SU-DHL-6 (cell line): ENCODE measurements at regions not wholly inside any gene's neighbourhood (a gene's known extent, or its start where the extent isn't known, plus 50 kb on each side); places are given as distances from the start of the nearest gene placed in this dataset.

Source experiments
- H2AFZ ChIP-seq: fragments of 200-600 bp; sonication (generic); 2 replicates; pipeline ENCODE4 v1.6.1; 2014; ENCODE audit warnings: low read depth, mild to moderate bottlenecking, moderate library complexity, mixed read lengths, antibody characterized with exemption, low read length; ENCODE audit not compliant: severe bottlenecking
- H3F3A ChIP-seq: fragments of 200-600 bp; shearing (Covaris generic); 2 replicates; pipeline ENCODE4 v1.6.0; 2016; ENCODE audit warnings: antibody characterized with exemption, mild to moderate bottlenecking; ENCODE audit not compliant: insufficient read depth
- H3K27ac ChIP-seq: fragments of 200-600 bp; sonication (generic); 2 replicates; pipeline ENCODE4 v1.5.1; 2016; ENCODE audit warnings: low read depth, mild to moderate bottlenecking, low read length, moderate library complexity, mixed read lengths
- H3K27me3 ChIP-seq: fragments of 200-600 bp; sonication (generic), shearing (Covaris generic); 2 replicates; pipeline ENCODE4 v1.6.0; 2014; ENCODE audit warnings: mild to moderate bottlenecking, low read length
- H3K36me3 ChIP-seq: fragments of 200-600 bp; sonication (generic); 2 replicates; pipeline ENCODE4 v1.6.1; 2014; ENCODE audit warnings: mild to moderate bottlenecking, low read length, mixed read lengths
- H3K4me2 ChIP-seq: fragments of 300-600, 200-600 bp; shearing (Covaris generic), sonication (generic); 2 replicates; pipeline ENCODE4 v1.6.0; 2014; ENCODE audit warnings: low read length, low read depth, mild to moderate bottlenecking; ENCODE audit not compliant: poor library complexity, severe bottlenecking
- H3K4me3 ChIP-seq: fragments of 200-600 bp; sonication (generic); 2 replicates; pipeline ENCODE4 v1.5.1; 2014; ENCODE audit warnings: antibody characterized with exemption, low read length, mild to moderate bottlenecking, mixed read lengths; ENCODE audit not compliant: insufficient read depth, poor library complexity, severe bottlenecking
- H3K79me2 ChIP-seq: fragments of 200-600 bp; sonication (generic); 2 replicates; pipeline ENCODE4 v1.6.1; 2014; ENCODE audit warnings: mild to moderate bottlenecking, low read length, moderate library complexity; ENCODE audit not compliant: insufficient read depth
- H3K9ac ChIP-seq: fragments of 200-600 bp; sonication (generic); 2 replicates; pipeline ENCODE4 v1.7.0; 2014; ENCODE audit warnings: mild to moderate bottlenecking, low read length
- H3K9me2 ChIP-seq: fragments of 200-600 bp; sonication (generic); replicated peaks from 2 replicates; pipeline ENCODE4 v1.6.1; 2014; ENCODE audit warnings: low read length; ENCODE audit not compliant: insufficient read depth
- H3K9me3 ChIP-seq: fragments of 200-600 bp; sonication (generic); 2 replicates; pipeline ENCODE4 v1.6.1; 2014; ENCODE audit warnings: low read length, mixed read lengths; ENCODE audit not compliant: insufficient read depth
- H4K20me1 ChIP-seq: fragments of 200-600 bp; sonication (generic); 2 replicates; pipeline ENCODE4 v1.6.1; 2014; ENCODE audit warnings: low read depth, mild to moderate bottlenecking, antibody characterized with exemption, low read length, moderate library complexity, mixed read lengths
- CTCF ChIP-seq: fragments of 200-600 bp; sonication (generic); IDR thresholded peaks from one replicate; pipeline ENCODE4 v1.5.1; 2017; ENCODE audit warnings: antibody characterized with exemption, mild to moderate bottlenecking, low read length, moderate library complexity; ENCODE audit not compliant: insufficient read depth, poor library complexity, severe bottlenecking
- EZH2phosphoT487 ChIP-seq: fragments of 200-600 bp; sonication (generic), shearing (Covaris generic); conservative IDR thresholded peaks from 2 replicates; pipeline ENCODE4 v1.6.1; 2018; ENCODE audit warnings: mild to moderate bottlenecking, antibody characterized with exemption, low read length, moderate library complexity, mixed read lengths

- Histone ChIP-seq H3K27me3 (no peaks in the 10 kb centered on the region), H3K9me3 (no peaks in the 10 kb centered on the region), H2AFZ (no peak overlapping the region), H3K4me3 (no peak overlapping the region), H3K79me2 (no peaks in the 10 kb centered on the region), H3K9ac (no peak overlapping the region), H3K4me2 (no peak overlapping the region), H4K20me1 (no peaks in the 10 kb centered on the region), H3K36me3 (no peaks in the 10 kb centered on the region), H3K9me2 (no peaks in the 10 kb centered on the region), H3F3A (no peaks in the 10 kb centered on the region), H3K27ac (no peak overlapping the region)
- TF ChIP-seq EZH2phosphoT487 = no peak
- no peak for TF ChIP-seq CTCF
Observed at GRCh38 chr2:234606896-234607295, 110.0 kb upstream of the ARL4C start.

DNA sequence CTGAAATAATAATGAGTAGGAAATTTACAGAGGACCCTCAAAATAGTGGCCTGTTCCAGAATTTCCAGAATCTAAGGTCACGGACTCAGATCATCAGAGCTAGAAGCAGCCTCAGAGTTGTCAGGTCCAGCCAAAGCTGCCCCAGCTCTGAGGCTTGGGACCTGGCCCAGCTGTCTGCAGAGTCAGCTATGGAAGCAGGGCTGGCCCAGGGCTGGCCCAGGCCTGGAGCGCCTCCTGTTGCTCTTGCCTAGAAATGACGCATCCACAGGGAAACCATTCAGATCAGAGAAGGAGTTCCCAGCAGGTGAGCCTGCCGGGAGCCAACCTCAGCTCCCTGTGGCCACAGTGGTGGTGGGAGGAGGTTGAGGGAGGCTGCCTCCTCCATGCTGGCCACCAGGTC is 106.7 kb upstream of the ARL4C start:
- no peaks in the 10 kb centered on the region for H3K27me3 ChIP-seq
- no peak overlapping the region for H3K4me3 ChIP-seq
- no peaks in the 10 kb centered on the region for H3K9me2 ChIP-seq
- H2AFZ ChIP-seq = no peak overlapping the region
- no peak for TF ChIP-seq EZH2phosphoT487
- no peak for TF ChIP-seq CTCF
- no peaks in the 10 kb centered on the region for H3K36me3 ChIP-seq
- no peaks in the 10 kb centered on the region for H3K79me2 ChIP-seq
- no peaks in the 10 kb centered on the region for H4K20me1 ChIP-seq
- H3K9me3 ChIP-seq = no peaks in the 10 kb centered on the region
- no peak overlapping the region for H3K9ac ChIP-seq
- no peaks in the 10 kb centered on the region for H3F3A ChIP-seq
- no peak overlapping the region for H3K4me2 ChIP-seq
- H3K27ac ChIP-seq = no peak overlapping the region

DNA sequence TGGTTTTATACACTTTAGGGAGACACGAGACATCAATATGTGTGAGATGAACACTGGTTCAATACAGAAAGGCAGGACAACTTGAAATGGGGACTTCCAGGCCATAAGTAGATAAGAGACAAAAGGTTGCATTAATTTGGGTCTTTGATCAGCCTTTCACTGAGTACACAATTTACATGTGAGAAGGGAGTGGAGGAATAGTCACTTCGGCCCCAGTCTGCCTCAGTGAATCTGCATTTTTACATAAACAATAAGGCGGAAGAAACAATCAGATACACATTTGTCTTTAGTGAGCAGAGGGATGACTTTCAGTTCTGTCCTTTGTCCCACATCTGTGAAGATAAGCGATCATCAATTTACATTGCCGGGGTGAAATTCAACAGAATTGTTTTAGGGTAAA is 104.3 kb upstream of the ARL4C start:
- H3K27me3 ChIP-seq = no peaks in the 10 kb centered on the region
- TF ChIP-seq EZH2phosphoT487 (no peak), CTCF (no peak)
- no peaks in the 10 kb centered on the region for H3K9me3 ChIP-seq
- no peaks in the 10 kb centered on the region for H4K20me1 ChIP-seq
- no peaks in the 10 kb centered on the region for H3F3A ChIP-seq
- H2AFZ ChIP-seq = no peak overlapping the region
- H3K79me2 ChIP-seq = no peaks in the 10 kb centered on the region
- H3K9me2 ChIP-seq = no peaks in the 10 kb centered on the region
- no peak overlapping the region for H3K9ac ChIP-seq
- H3K4me2 ChIP-seq = no peak overlapping the region
- no peaks in the 10 kb centered on the region for H3K36me3 ChIP-seq
- H3K27ac ChIP-seq = no peak overlapping the region
- H3K4me3 ChIP-seq = no peak overlapping the region

GRCh38 chr2:234597576-234597861 is 100.6 kb upstream of the ARL4C start:
- Histone ChIP-seq H3K9ac (no peak overlapping the region), H3K36me3 (no peaks in the 10 kb centered on the region), H3F3A (no peaks in the 10 kb centered on the region), H2AFZ (no peak overlapping the region), H3K9me3 (no peaks in the 10 kb centered on the region), H3K27me3 (no peaks in the 10 kb centered on the region), H3K79me2 (no peaks in the 10 kb centered on the region), H4K20me1 (no peaks in the 10 kb centered on the region), H3K9me2 (no peaks in the 10 kb centered on the region), H3K4me3 (no peak overlapping the region), H3K27ac (no peak overlapping the region), H3K4me2 (no peak overlapping the region)
- no peak for TF ChIP-seq EZH2phosphoT487
- no peak for TF ChIP-seq CTCF
